Panc1 (cell line): ENCODE measurements at regions not wholly inside any gene's neighbourhood (a gene's known extent, or its start where the extent isn't known, plus 50 kb on each side); places are given as distances from the start of the nearest gene placed in this dataset.

ENCODE experiments used
- POLR2AphosphoS5 ChIP-seq: IDR thresholded peaks from 2 replicates; pipeline ENCODE4 v1.6.1; 2012; ENCODE audit warnings: mild to moderate bottlenecking, low read depth, low read length, moderate library complexity
- SIN3A ChIP-seq: IDR thresholded peaks from 2 replicates; pipeline ENCODE4 v1.6.1; 2012; ENCODE audit warnings: low read depth, mild to moderate bottlenecking, low read length, moderate library complexity, borderline replicate concordance; ENCODE audit not compliant: insufficient read depth
- TCF7L2 ChIP-seq: IDR thresholded peaks from 2 replicates; pipeline ENCODE4 v1.6.1; 2011; ENCODE audit warnings: mild to moderate bottlenecking, low read depth, low read length, inconsistent platforms
- TF ChIP-seq, protein P1 (sequence below): fragments of 450-650 bp; IDR thresholded peaks from 2 replicates; pipeline ENCODE4 v1.5.1; 2017; ENCODE audit warnings: mild to moderate bottlenecking
- TF ChIP-seq, protein P2 (sequence below), 2 experiments: IDR thresholded peaks; 2 replicates each; pipeline ENCODE4 v1.6.1; 2011 to 2012; ENCODE audit warnings: low read depth in 2 of 2, control low read depth in 1 of 2, low read length in 1 of 2, mild to moderate bottlenecking in 1 of 2, moderate library complexity in 1 of 2; ENCODE audit not compliant: insufficient read depth in 1 of 2

DNA sequence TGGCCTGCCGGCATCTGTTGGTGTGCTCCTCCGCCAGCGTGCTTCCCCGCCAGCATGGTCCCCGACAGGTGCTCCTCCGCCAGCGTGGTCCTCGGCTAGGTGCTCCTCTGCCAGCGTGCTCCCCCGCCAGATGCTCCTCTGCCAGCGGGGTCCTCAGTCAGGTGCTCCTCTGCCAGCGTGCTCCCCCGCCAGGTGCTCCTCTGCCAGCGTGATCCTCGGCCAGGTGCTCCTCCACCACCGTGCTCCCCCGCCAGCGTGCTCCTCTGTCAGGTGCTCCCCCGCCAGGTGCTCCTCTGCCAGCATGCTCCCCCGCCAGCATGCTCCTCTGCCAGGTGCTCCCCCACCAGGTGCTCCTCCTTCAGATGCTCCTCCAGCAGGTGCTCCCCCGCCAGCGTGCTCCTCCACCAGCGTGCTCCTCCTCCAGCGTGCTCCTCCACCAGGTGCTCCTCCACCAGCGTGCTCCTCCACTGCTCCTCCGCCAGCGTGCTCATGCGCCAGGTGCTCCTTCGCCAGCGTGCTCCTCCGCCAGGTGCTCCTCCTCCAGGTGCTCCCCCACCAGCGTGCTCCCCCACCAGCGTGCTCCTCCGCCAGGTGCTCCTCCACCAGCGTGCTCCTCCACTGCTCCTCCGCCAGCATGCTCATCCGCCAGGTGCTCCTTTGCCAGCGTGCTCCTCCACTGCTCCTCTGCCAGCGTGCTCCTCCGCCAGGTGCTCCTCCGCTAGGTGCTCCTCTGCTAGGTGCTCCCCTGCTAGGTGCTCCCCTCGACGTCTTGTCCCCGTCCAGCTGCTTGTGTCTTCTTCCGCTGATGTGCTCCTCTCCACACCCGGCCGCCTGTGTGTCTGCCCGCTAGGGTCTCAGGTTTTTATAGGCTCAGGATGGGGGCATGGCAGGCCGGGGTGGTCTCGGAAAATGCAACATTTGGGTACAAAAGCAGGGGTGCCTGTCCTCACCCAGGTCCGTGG lies 223.0 kb downstream of the NRIP1 start:
- TF ChIP-seq, protein P1, sequence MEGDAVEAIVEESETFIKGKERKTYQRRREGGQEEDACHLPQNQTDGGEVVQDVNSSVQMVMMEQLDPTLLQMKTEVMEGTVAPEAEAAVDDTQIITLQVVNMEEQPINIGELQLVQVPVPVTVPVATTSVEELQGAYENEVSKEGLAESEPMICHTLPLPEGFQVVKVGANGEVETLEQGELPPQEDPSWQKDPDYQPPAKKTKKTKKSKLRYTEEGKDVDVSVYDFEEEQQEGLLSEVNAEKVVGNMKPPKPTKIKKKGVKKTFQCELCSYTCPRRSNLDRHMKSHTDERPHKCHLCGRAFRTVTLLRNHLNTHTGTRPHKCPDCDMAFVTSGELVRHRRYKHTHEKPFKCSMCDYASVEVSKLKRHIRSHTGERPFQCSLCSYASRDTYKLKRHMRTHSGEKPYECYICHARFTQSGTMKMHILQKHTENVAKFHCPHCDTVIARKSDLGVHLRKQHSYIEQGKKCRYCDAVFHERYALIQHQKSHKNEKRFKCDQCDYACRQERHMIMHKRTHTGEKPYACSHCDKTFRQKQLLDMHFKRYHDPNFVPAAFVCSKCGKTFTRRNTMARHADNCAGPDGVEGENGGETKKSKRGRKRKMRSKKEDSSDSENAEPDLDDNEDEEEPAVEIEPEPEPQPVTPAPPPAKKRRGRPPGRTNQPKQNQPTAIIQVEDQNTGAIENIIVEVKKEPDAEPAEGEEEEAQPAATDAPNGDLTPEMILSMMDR: no peak
- TF ChIP-seq POLR2AphosphoS5: no peak
- TF ChIP-seq SIN3A: no peak
- TF ChIP-seq, protein P2, sequence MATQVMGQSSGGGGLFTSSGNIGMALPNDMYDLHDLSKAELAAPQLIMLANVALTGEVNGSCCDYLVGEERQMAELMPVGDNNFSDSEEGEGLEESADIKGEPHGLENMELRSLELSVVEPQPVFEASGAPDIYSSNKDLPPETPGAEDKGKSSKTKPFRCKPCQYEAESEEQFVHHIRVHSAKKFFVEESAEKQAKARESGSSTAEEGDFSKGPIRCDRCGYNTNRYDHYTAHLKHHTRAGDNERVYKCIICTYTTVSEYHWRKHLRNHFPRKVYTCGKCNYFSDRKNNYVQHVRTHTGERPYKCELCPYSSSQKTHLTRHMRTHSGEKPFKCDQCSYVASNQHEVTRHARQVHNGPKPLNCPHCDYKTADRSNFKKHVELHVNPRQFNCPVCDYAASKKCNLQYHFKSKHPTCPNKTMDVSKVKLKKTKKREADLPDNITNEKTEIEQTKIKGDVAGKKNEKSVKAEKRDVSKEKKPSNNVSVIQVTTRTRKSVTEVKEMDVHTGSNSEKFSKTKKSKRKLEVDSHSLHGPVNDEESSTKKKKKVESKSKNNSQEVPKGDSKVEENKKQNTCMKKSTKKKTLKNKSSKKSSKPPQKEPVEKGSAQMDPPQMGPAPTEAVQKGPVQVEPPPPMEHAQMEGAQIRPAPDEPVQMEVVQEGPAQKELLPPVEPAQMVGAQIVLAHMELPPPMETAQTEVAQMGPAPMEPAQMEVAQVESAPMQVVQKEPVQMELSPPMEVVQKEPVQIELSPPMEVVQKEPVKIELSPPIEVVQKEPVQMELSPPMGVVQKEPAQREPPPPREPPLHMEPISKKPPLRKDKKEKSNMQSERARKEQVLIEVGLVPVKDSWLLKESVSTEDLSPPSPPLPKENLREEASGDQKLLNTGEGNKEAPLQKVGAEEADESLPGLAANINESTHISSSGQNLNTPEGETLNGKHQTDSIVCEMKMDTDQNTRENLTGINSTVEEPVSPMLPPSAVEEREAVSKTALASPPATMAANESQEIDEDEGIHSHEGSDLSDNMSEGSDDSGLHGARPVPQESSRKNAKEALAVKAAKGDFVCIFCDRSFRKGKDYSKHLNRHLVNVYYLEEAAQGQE (IDR thresholded peaks at IDR 0.05; ENCODE audit: insufficient read depth in 1 of 2, low read depth in 2 of 2, low read length in 1 of 2): no peak
- TF ChIP-seq TCF7L2: no peak
